ENCODE measurements at regions not wholly inside any gene's neighbourhood (a gene's known extent, or its start where the extent isn't known, plus 50 kb on each side); places are given as distances from the start of the nearest gene placed in this dataset.

- TF ChIP-seq CTCF (IDR thresholded peaks at IDR 0.05; ENCODE audit: low read depth, low read length) (no peak), EZH2phosphoT487 (IDR thresholded peaks at IDR 0.05; ENCODE audit: low read depth) (no peak)
Observed at GRCh38 chr19:32017176-32017953, 328.0 kb upstream of the ZNF507 start.

All from OCI-LY3 (cell line).